Ovary (tissue), 7 donors: ENCODE measurements at regions not wholly inside any gene's neighbourhood (a gene's known extent, or its start where the extent isn't known, plus 50 kb on each side); places are given as distances from the start of the nearest gene placed in this dataset.

Experiments used
- DNase-seq, 5 donors: peaks; one replicate each; pipeline ENCODE4 v3.0.0-alpha.2; 2019 to 2020
- H3K27ac ChIP-seq, 2 donors: fragments of 200-600 bp; one replicate each; pipeline versions ENCODE4 v1.5.1 to v1.8.0; 2019 to 2022
- H3K27me3 ChIP-seq: fragments of 200-600 bp; one replicate; pipeline ENCODE4 v1.8.0; 2022
- H3K36me3 ChIP-seq: fragments of 200-600 bp; sonication (generic); one replicate; pipeline ENCODE4 v1.5.1; 2019
- H3K4me1 ChIP-seq: one replicate; pipeline ENCODE4 v1.8.1; 2013; ENCODE audit warnings: mild to moderate bottlenecking, moderate library complexity; ENCODE audit not compliant: insufficient read depth
- H3K4me3 ChIP-seq: fragments of 200-600 bp; sonication (generic); one replicate; pipeline ENCODE4 v1.5.1; 2017
- H3K9me3 ChIP-seq, 2 donors: fragments of 200-600 bp in 1 of 2; sonication (generic) in 1 of 2; one replicate each; pipeline versions ENCODE4 v1.5.1 to v1.8.1; 2013 to 2019; ENCODE audit warnings: mild to moderate bottlenecking in 1 of 2, moderate library complexity in 1 of 2
- CTCF ChIP-seq, 3 donors: fragments of 450-650 bp in 2 of 3; fragments of 200-600 bp in 1 of 3; IDR thresholded peaks; one replicate each; pipeline versions ENCODE4 v1.5.1 to v1.8.0; 2016 to 2022; ENCODE audit warnings: antibody characterized with exemption in 3 of 3, mild to moderate bottlenecking in 1 of 3
- EP300 ChIP-seq: sonication (generic); formaldehyde crosslinking; IDR thresholded peaks from one replicate; pipeline ENCODE4 v1.6.1; 2017; ENCODE audit warnings: antibody characterized with exemption
- POLR2A ChIP-seq: fragments of 450-650 bp; IDR thresholded peaks from one replicate; pipeline ENCODE4 v1.6.1; 2017; ENCODE audit warnings: antibody characterized with exemption, mild to moderate bottlenecking, moderate library complexity
- WGBS, 3 donors: extraction: QIAGEN DNeasy Blood & Tissue Kit in 1 of 3; methylation state at CpG; one replicate each; pipeline versions ENCODE4 v1.1.5 to v1.1.7; 2013 to 2017; 5-methylcytosine and 5-hydroxymethylcytosine counted together
- intact Hi-C, 4 donors: fragments of 100-400 bp; cut with DNase I; formaldehyde crosslinking; loops; one replicate each; pipeline versions ENCODE4 v1.11.0 to v1.15.1; 2022 to 2023
- donor health status: DM: no; HTN: no; CAD: no; lungs with moderate emphysema.
- donor health status: DM: no; HTN: no; CAD: no.
- donor health status: Bipolar disorder and iron deficiency.
- donor health status: DM: no; HTN: no; CAD: no.
- donor health status: DM: yes; HTN: yes; CAD: no.

GRCh38 chr2:70011786-70012185 is 50.4 kb upstream of the ASPRV1 start:
- Histone ChIP-seq H3K27ac (no peak overlapping the region), H3K27me3 (no peaks in the 10 kb centered on the region), H3K36me3 (no peaks in the 10 kb centered on the region), H3K9me3 (no peaks in the 10 kb centered on the region), H3K4me3 (no peak overlapping the region), H3K4me1 (no peaks in the 10 kb centered on the region)
- TF ChIP-seq CTCF (IDR thresholded peaks at IDR 0.05) (no peak), POLR2A (no peak), EP300 (no peak)
- no peak for DNase-seq
- intact Hi-C loops: no loop called here
- 90 to 95% (median 95%) methylated on average over 7 of the region's 7 CpGs for WGBS, 3 donors

- no peak overlapping the region for H3K27ac ChIP-seq
- no peaks in the 10 kb centered on the region for H3K27me3 ChIP-seq
- no peak for DNase-seq
- intact Hi-C loops: no loop called here
- H3K36me3 ChIP-seq: no peaks in the 10 kb centered on the region
- no peak overlapping the region for H3K4me3 ChIP-seq
- no peaks in the 10 kb centered on the region for H3K9me3 ChIP-seq
- WGBS, 3 donors: 81 to 84% (median 83%) methylated on average over 4 of the region's 4 CpGs
- TF ChIP-seq POLR2A: no peak
- no peak for TF ChIP-seq EP300
- no peak for TF ChIP-seq CTCF (IDR thresholded peaks at IDR 0.05)
- H3K4me1 ChIP-seq: no peaks in the 10 kb centered on the region
Measured at GRCh38 chr2:70011335-70011734, 49.9 kb upstream of the ASPRV1 start.
